ENCODE measurements at regions not wholly inside any gene's neighbourhood (a gene's known extent, or its start where the extent isn't known, plus 50 kb on each side); places are given as distances from the start of the nearest gene placed in this dataset.

DNA sequence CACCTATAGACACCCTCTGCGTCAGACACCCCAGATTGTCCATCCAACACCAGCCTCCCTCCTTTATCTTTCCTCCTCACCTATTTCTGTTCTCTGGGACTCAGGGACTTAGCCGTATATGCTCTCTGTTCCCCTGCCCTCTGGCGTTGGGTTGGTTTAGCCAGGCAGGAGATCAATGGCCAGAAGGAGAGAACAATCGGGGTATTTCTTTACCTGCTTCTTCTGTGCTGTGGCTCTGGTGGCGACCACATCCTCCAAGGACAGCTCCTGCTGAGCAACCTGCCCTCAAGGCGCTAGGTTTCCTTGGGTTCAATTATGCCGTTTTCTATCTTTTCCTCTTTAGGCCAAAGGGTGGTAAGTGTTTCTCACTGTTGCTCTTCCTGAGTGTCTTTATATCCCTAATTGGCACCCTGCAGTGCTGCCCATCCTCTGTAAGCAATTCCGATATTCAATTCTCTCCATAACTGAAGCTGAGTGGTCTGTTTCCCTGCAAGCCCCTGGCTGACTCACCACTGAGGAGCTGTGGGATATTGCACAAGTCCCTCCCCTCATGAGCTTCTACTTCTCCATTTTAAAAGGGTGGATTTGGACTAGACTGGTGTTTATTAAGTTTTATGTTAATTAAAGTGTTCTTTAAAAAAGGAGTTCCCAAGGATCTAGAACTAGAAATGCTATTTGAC lies 63.7 kb upstream of the TMTC4 start:
- H3K27ac Mint-ChIP-seq, result no peak overlapping the region
- DNase-seq, result no peak
- POLR2A ChIA-PET, result no interaction called here
- H3K4me3 Mint-ChIP-seq, result no peak overlapping the region
- H3K27me3 Mint-ChIP-seq, result peaks cover 5% of the 10 kb centered on the region
- H3K4me1 Mint-ChIP-seq, result no peaks in the 10 kb centered on the region
- no peaks in the 10 kb centered on the region for H3K9me3 Mint-ChIP-seq
- CTCF ChIA-PET, result no interaction called here
- no peaks in the 10 kb centered on the region for H3K36me3 Mint-ChIP-seq (ENCODE audit: low read depth)

DNA sequence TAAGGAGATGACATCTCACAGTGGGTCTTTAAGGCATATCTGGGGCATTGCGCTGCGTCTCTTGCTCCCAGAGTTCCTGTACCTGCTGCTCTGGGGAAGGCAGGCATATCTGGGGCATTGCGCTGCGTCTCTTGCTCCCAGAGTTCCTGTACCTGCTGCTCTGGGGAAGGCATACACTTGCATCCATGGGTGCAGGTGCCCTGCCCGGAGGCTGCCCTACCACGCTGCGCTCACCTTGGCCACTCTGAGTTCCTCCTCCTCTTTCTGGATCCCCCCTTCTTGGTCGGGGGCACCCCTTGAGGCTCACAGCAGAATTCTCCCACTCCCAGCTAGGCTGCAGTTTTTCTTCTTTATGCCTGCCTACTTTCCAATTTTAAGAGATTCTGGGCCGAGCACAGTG lies 60.9 kb upstream of the TMTC4 start:
- ChIA-PET CTCF (no interaction called here), POLR2A (no interaction called here)
- Mint-ChIP-seq H3K9me3 (no peaks in the 10 kb centered on the region), H3K27ac (no peak overlapping the region), H3K4me3 (no peak overlapping the region), H3K27me3 (peaks cover 14% of the 10 kb centered on the region), H3K4me1 (no peaks in the 10 kb centered on the region), H3K36me3 (ENCODE audit: low read depth) (no peaks in the 10 kb centered on the region)
- DNase-seq, result no peak

DNA sequence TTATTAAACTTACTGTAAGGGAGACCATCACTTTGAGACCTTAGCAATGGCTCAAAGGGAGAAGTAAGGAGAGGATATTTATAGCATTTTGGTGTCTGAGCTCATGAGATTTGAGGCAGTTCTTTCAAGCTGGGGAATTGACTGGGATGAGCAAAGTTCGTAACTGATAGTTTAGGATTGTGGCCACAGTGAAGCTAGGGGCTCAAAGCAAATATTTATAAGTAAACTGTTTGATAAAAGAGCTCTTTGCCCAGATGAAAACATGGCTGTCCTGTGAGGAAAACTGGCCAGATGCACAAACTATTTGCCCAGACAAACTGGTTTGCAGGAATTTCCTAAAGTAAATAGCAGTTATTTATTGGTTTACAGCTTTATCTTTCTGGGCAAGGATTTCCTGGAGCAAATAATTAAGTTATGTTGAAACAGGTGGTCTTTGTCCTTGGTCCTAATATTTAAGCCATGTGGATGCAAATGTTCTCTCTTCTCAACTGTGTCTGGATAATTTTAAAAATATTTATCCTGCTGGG lies 59.7 kb upstream of the TMTC4 start:
- Mint-ChIP-seq H3K27ac (no peak overlapping the region), H3K9me3 (no peaks in the 10 kb centered on the region), H3K36me3 (ENCODE audit: low read depth) (no peaks in the 10 kb centered on the region), H3K4me1 (no peaks in the 10 kb centered on the region), H3K27me3 (peaks cover 17% of the 10 kb centered on the region), H3K4me3 (no peak overlapping the region)
- CTCF ChIA-PET, result interaction anchor here (0.7 kb wide), 1 partner anchor 12 kb away, joined by 3 read pairs; no protein-coding TSS in a partner anchor
- no peak for DNase-seq
- POLR2A ChIA-PET, result no interaction called here

DNA sequence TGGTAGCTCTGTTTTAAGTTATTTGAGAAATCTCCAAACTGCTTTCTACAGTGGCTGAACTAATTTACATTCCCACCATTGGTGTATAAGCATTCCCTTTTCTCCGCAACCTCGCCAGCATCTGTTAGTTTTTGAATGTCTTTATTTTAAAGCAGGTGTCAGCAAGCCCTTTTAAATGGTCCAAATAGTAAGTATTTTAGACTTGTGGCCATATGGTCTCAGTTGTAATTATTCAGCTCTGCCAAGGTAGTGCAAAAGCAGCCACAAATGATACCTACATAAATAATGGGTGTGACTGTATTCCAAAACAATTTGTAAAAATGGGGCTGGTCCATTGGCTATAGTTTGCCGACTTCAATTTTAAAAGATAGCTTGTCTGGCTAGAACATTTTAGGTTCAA lies 58.7 kb upstream of the TMTC4 start:
- DNase-seq, result no peak
- H3K27me3 Mint-ChIP-seq, result peaks cover 20% of the 10 kb centered on the region

DNA sequence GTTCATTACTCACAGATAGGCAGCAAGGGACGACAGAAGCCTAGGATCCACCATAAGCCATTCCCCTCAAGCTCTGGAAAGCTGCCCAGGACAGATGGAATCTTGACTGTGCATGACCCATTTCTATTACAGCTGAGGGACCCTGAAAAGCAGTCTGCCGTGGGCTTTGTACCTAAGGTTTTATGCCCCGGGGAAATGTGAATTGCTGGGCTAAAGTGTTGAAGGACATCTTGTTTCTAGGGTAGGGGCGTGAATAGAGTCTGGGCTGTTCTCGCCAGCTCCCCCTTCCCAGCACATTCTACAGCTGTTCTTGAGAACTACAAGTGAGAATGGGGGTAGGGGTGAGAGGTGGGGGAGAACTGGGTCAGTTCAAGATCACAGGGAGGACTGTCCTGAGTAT lies 53.6 kb upstream of the TMTC4 start:
- CTCF ChIA-PET, result no interaction called here
- H3K27me3 Mint-ChIP-seq, result peaks cover 29% of the 10 kb centered on the region
- H3K4me1 Mint-ChIP-seq, result no peaks in the 10 kb centered on the region

More for the DNA sequence above, 58.7 kb upstream of the TMTC4 start:
- Mint-ChIP-seq H3K36me3 (ENCODE audit: low read depth) (no peaks in the 10 kb centered on the region), H3K9me3 (peaks cover 2% of the 10 kb centered on the region), H3K4me3 (no peak overlapping the region), H3K27ac (no peak overlapping the region), H3K4me1 (no peaks in the 10 kb centered on the region)
- POLR2A ChIA-PET, result no interaction called here
- CTCF ChIA-PET, result no interaction called here

DNA sequence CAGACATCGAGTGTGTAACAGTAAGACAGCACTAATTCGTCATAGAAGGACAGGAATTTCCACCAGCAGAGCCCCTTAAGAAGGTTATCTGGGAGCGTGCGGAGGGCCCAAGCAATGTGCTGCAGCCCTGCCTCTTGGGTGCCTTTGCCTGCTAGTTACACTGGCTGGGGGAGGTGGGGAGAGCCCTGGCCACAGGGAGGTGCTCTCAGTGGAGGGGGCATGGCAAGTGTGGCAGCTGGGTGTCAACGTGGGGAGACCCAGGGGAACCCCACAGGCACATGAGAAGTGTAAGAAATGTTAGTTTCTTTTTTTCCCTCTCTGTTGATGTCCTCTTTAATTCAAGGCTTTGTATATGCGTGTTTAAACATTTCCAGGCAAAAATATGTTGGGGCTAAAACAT lies 50.9 kb upstream of the TMTC4 start:
- no peak overlapping the region for H3K27ac Mint-ChIP-seq
- H3K4me1 Mint-ChIP-seq, result no peaks in the 10 kb centered on the region
- DNase-seq, result no peak
- ChIA-PET POLR2A (no interaction called here), CTCF (no interaction called here)
- peaks cover 2% of the 10 kb centered on the region for H3K9me3 Mint-ChIP-seq
- peaks cover 19% of the 10 kb centered on the region for H3K27me3 Mint-ChIP-seq
- H3K36me3 Mint-ChIP-seq (ENCODE audit: low read depth), result no peaks in the 10 kb centered on the region
- H3K4me3 Mint-ChIP-seq, result no peak overlapping the region

More for the DNA sequence above, 53.6 kb upstream of the TMTC4 start:
- no peaks in the 10 kb centered on the region for H3K36me3 Mint-ChIP-seq (ENCODE audit: low read depth)
- H3K27ac Mint-ChIP-seq, result no peak overlapping the region
- H3K4me3 Mint-ChIP-seq, result no peak overlapping the region
- H3K9me3 Mint-ChIP-seq, result peaks cover 2% of the 10 kb centered on the region
- DNase-seq, result no peak
- POLR2A ChIA-PET, result no interaction called here

DNA sequence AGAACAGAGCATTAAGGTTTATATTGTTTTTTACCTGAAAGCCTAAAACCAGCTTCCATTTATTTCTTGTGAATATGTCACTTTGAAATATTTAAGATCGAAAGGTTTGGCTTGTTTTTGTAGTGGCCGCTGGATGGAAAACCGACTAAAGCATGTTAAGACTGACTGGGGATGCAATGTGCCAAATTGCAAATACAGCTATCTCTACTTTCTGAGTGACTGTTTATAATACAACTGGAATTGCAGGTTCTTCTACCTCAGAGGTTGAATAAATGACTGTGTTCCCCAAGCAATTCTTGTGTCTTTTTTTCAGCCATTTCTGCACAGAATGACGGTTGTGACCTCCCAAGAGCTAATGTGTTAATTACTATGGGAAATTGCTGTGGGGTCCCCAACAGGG lies 50.0 kb upstream of the TMTC4 start:
- ChIA-PET CTCF (interaction anchor here (1.4 to 2.7 kb wide), 2 partner anchors 9 to 152 kb away, joined by 3 to 15 read pairs; no protein-coding TSS in a partner anchor), POLR2A (no interaction called here)
- H3K36me3 Mint-ChIP-seq (ENCODE audit: low read depth), result no peaks in the 10 kb centered on the region
- DNase-seq, result no peak
- no peak overlapping the region for H3K27ac Mint-ChIP-seq
- no peak overlapping the region for H3K4me3 Mint-ChIP-seq
- H3K4me1 Mint-ChIP-seq, result no peaks in the 10 kb centered on the region
- H3K27me3 Mint-ChIP-seq, result peaks cover 18% of the 10 kb centered on the region
- peaks cover 9% of the 10 kb centered on the region for H3K9me3 Mint-ChIP-seq

Measured in activated CD4-positive, alpha-beta memory T cell treated with anti-CD3 and anti-CD28 coated beads, Interleukin-2, amount 10 ng/mL, durations not matched to agents 7 days and 5 days (primary cell).